ENCODE measurements at regions not wholly inside any gene's neighbourhood (a gene's known extent, or its start where the extent isn't known, plus 50 kb on each side); places are given as distances from the start of the nearest gene placed in this dataset.

DNA sequence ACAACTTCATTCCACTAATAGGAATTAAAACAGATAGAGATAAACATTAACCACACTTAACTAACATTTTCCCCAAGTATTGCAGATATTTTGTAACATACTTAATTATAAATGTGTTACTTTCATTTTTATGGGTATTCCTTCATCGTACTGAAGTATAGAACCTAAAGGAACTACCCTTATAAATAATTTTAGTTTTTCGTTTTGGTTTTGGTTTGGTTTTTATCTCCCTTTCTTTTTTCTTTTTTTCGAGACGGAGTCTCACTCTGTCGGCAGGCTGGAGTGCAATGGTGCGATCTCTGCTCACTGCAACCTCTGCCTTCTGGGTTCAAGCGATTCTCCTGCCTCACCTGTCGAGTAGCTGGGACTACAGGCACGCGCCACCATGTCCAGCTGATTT, 60.1 kb upstream of the LMNB1 start:
- Histone ChIP-seq H3K27me3 (replicated peaks) (no peaks in the 10 kb centered on the region), H3K4me1 (replicated peaks) (peaks cover 21% of the 10 kb centered on the region), H3K36me3 (no peaks in the 10 kb centered on the region), H3K9me3 (replicated peaks) (no peaks in the 10 kb centered on the region), H3K27ac (no peak overlapping the region), H3K4me3 (no peak overlapping the region)
- DNase-seq (ENCODE audit: low read depth in 1 of 2, low spot score in 2 of 2) = peak in 1 of 2 experiments; percentile 18

DNA sequence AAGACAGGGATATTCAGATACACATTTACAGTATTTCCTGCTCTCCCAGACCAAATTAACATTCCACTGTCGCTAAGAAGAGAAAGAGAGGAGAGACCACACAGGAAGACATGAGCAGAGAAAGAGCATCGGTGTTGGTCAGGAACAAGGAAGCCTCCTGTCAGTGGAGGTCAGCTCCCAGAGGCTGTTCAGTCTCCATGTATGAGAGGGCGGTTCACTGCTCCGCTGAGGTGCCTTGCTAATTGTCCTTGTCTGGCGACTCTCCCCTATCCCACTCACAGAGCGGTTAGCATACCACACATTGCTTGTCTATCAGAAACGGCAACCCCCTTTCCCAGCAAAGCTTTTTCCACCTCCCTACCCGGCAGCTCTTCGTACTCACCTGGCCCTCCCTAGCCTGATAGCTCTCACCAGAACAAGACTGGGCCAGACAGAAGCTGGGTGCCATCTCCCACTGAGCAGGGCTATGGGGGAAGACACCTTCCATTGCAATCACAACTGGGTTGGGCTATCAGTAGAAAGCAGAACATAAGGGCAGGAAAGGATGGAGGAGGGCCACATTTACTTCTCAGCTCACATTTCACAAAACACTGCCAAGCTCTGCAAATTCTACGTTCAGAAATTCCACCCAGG, 58.6 kb upstream of the LMNB1 start:
- H3K27me3 ChIP-seq (replicated peaks) = no peaks in the 10 kb centered on the region
- peak overlapping the region; percentile 2; the same call in 1 of the 2 replicates for H3K27ac ChIP-seq
- H3K4me1 ChIP-seq (replicated peaks) = peaks cover 21% of the 10 kb centered on the region
- H3K9me3 ChIP-seq (replicated peaks) = no peaks in the 10 kb centered on the region
- no peak overlapping the region for H3K4me3 ChIP-seq
- H3K36me3 ChIP-seq = no peaks in the 10 kb centered on the region
- DNase-seq (ENCODE audit: low read depth in 1 of 2, low spot score in 2 of 2) = peak; percentile 70 to 85

DNA sequence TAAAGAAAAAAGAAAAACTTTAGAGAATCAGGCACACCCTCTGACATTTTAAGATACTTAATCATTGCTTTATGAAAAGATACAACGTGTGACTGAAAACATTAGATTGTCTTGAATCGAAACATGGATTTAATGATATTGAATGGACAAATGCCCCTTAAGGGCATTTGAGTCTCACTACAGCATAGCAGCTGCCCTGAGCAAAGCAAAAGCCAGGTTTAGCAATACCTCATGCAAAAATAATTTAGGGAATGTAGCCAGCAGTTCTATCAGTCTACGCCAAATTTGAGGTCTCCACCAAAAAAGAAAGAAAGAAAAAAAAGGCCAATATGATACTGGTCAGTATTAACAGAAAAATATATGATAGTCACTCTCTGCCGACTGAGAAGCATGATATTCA, 56.6 kb upstream of the LMNB1 start:
- Histone ChIP-seq H3K9me3 (replicated peaks) (no peaks in the 10 kb centered on the region), H3K27me3 (replicated peaks) (no peaks in the 10 kb centered on the region), H3K27ac (no peak overlapping the region), H3K36me3 (no peaks in the 10 kb centered on the region), H3K4me1 (replicated peaks) (peaks cover 21% of the 10 kb centered on the region), H3K4me3 (no peak overlapping the region)
- no peak for DNase-seq (ENCODE audit: low read depth in 1 of 2, low spot score in 2 of 2)

DNA sequence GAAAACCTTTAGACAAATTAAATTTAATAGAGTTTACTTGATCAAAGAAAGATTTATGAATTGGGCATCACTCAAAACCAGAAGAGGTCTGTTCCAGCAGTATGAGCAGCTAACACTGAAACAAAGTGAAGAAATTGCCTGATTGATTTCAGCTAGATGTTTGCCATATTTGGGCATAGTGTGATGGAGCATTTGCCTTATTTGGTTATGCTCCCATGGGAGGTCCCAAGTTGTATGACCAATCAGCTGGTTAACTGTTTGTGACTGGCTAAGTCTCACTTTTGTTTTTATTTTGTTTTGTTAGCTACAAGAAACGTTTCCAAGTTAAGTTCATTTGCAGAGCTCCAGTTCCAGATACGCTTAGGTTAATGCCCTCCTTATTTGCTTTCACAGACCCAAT, 53.3 kb upstream of the LMNB1 start:
- no peak for DNase-seq (ENCODE audit: low read depth in 1 of 2, low spot score in 2 of 2)
- peaks cover under 1% of the 10 kb centered on the region for H3K4me1 ChIP-seq (replicated peaks)
- no peaks in the 10 kb centered on the region for H3K36me3 ChIP-seq
- H3K27ac ChIP-seq = no peak overlapping the region
- H3K4me3 ChIP-seq = no peak overlapping the region
- H3K9me3 ChIP-seq (replicated peaks) = no peaks in the 10 kb centered on the region
- no peaks in the 10 kb centered on the region for H3K27me3 ChIP-seq (replicated peaks)

Measured in SJSA1 (cell line).